ENCODE measurements at regions not wholly inside any gene's neighbourhood (a gene's known extent, or its start where the extent isn't known, plus 50 kb on each side); places are given as distances from the start of the nearest gene placed in this dataset.

DNA sequence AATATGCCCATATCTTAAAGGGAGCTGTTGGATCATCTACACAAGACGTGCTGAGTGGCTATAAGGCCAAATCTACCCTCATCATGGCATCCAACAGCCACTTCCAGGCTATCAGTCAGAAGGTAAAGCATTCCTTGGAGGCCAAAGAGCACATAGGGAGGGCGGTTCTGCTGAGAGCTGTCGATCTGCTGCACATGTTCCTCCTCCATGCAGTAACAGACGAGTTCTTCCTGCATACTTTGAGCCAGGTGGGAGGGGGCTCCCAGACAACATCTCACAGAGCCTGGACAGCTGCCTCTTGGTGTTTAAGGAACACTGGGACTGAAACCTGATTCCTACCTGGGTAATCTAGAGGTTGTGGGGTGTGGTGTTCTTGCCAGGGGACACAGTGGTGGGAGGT lies 93.3 kb upstream of the RAI14 start:
- Histone ChIP-seq H3K4me1 (ENCODE audit: low read depth) (no peaks in the 10 kb centered on the region), H3K9me3 (no peaks in the 10 kb centered on the region), H3K4me3 (no peak overlapping the region), H3K36me3 (ENCODE audit: low read depth) (no peaks in the 10 kb centered on the region)
- no peak for TF ChIP-seq CTCF (IDR thresholded peaks at IDR 0.05)
- peak; percentile 40 for ATAC-seq
- intact Hi-C loops (cut with DNase I, micrococcal nuclease), result no loop called here
- DNase-seq, result no peak

DNA sequence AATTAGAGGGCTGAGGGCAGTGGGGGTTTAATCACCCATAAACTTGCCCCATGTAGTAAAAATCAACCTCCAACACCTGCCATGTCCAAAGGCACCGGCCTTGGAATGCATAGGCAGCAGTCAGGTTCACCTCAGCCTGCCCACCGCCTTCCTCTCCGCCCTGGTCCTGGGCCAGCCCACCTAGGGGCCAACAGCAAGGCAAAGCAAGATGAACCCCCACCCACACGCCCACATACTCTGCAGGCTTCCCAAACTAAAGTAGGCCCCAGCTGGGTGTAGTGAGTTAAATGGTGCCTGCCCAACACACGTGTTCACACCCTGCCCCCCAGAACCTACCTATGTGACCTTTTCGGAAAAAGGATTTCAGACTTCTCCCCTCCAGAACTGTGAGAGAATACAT lies 92.9 kb upstream of the RAI14 start:
- Histone ChIP-seq H3K36me3 (ENCODE audit: low read depth) (no peaks in the 10 kb centered on the region), H3K4me1 (ENCODE audit: low read depth) (no peaks in the 10 kb centered on the region), H3K9me3 (no peaks in the 10 kb centered on the region), H3K4me3 (no peak overlapping the region)
- TF ChIP-seq CTCF (IDR thresholded peaks at IDR 0.05), result no peak
- DNase-seq, result no peak
- intact Hi-C loops (cut with DNase I, micrococcal nuclease), result no loop called here
- ATAC-seq, result no peak

DNA sequence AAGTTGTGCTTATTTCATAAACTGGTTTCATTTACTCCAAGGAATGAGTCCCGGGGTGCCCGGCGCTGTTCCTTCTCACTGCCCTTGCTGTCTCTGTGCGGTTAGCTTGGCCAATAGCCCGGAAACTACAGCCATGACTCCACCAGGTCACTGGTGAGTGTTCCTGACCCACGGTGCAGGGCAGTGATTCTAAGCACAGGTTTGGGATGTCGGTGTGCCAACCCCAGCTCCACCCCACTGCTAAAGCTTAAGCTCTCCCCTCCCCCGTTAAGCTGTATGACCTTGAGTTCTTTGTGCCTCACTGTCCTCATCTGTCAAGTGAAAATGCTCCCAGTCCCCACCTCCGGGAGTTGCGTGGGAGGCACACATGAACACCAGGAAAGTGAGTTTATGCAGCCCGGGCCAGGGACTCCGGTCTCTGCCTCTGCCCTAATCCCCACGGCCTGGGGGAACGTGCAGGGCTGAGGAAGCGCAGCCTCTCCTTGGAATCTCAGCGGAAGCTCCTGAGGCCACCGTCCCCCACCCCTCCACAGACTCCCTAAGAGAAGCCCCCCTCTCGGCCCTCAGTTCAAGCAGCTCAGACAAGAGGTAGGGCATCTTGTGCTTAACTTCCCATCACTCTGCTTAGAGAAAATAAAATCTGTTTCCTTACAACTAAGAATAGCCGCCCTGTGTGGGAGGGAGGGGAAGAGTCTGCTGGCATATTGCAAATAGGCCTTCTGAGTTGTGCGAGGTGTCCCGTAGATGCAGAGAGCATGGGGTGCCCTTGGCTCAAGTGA lies 92.0 kb upstream of the RAI14 start:
- no peaks in the 10 kb centered on the region for H3K9me3 ChIP-seq
- no peak for ATAC-seq

DNA sequence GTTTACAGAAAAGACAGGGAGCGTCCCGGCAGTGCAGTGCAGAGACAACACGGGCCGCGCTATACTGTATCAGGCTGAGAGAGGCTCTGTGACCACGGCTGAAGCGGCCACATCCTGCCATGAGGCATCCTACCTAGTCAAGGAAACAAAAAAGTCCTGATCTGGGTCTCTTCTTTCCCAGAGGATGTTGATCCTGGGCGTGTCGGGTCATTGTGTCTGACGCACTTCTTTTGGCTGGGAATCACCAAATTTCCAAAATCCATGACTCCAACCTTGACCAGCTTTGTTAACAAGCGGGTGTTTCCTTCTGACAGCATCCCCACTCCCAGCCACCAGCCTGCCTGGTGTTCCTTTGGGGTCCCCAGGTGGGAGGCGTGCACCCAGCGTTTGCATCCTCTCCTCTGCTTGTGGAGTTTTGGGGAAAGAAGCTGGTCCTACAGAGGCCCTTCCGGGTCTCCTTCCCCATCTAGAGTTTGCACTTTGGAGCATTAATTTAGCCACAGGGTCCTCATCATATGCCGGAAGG lies 91.4 kb upstream of the RAI14 start:
- ATAC-seq (no peak), DNase-seq (no peak)
- no peak overlapping the region for H3K4me3 ChIP-seq
- TF ChIP-seq CTCF (IDR thresholded peaks at IDR 0.05), result no peak
- H3K9me3 ChIP-seq, result no peaks in the 10 kb centered on the region
- H3K4me1 ChIP-seq (ENCODE audit: low read depth), result no peaks in the 10 kb centered on the region
- intact Hi-C loops (cut with DNase I, micrococcal nuclease), result no loop called here
- H3K36me3 ChIP-seq (ENCODE audit: low read depth), result no peaks in the 10 kb centered on the region

More for the DNA sequence above, 92.0 kb upstream of the RAI14 start:
- Histone ChIP-seq H3K4me1 (ENCODE audit: low read depth) (no peaks in the 10 kb centered on the region), H3K36me3 (ENCODE audit: low read depth) (no peaks in the 10 kb centered on the region), H3K4me3 (no peak overlapping the region)
- no peak for TF ChIP-seq CTCF (IDR thresholded peaks at IDR 0.05)
- DNase-seq, result peak in 1 of 3 donors; percentile 44
- intact Hi-C loops (cut with DNase I, micrococcal nuclease), result no loop called here

GRCh38 chr5:34570143-34570542 lies 86.0 kb upstream of the RAI14 start:
- Histone ChIP-seq H3K4me3 (no peak overlapping the region), H3K36me3 (ENCODE audit: low read depth) (no peaks in the 10 kb centered on the region), H3K9me3 (no peaks in the 10 kb centered on the region), H3K4me1 (ENCODE audit: low read depth) (no peaks in the 10 kb centered on the region)
- intact Hi-C loops (cut with DNase I, micrococcal nuclease), result no loop called here
- ATAC-seq, result no peak
- DNase-seq, result no peak
- TF ChIP-seq CTCF (IDR thresholded peaks at IDR 0.05), result no peak

Measured in mucosa of descending colon (tissue), 3 donors.